ENCODE measurements at regions not wholly inside any gene's neighbourhood (a gene's known extent, or its start where the extent isn't known, plus 50 kb on each side); places are given as distances from the start of the nearest gene placed in this dataset.
"Not testable (repeated sequence)": the region's sequence is repeated elsewhere in the genome, so short reads cannot be mapped to it uniquely, and the experiment has no call there.

DNA sequence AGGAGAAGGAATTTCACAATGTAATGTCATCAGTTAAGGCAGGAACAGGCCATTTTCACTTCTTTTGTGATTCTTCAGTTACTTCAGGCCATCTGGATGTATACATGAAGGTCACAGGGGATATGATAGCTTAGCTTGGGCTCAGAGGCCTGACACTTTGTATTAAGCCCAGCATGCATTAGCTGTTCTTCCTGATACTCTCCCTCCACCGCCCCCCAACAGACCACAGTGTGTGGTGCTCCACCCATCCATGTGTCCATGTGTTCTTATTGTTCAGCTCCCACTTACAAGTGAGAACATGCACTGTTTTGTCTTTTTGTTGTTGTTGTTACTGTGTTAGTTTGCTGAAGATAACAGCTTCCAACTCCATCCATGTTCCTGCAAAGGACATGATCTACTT is 1453.4 kb downstream of the FAM181B start:
- not testable (repeated sequence) for DNase-seq (ENCODE audit: low spot score)

DNA sequence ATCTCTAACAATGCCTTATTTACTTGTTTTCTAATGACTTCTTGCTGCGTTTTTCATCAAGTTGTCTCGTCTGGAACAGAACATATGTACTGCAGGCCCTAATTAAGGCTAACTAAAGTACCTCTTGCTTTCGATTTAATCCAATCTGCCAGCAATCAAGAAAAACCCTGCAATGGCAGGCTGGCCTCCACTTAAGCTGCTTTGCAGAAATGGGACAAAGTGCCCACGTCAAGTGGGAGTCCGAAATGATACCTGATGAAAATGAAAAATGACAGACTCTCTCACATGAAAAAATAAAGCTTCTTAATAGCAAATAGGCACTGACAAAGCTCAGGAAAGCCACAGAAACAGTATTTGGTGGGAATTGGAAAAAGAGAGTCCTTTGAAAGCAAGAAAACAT is 1454.7 kb downstream of the FAM181B start:
- DNase-seq (ENCODE audit: low spot score): no peak

DNA sequence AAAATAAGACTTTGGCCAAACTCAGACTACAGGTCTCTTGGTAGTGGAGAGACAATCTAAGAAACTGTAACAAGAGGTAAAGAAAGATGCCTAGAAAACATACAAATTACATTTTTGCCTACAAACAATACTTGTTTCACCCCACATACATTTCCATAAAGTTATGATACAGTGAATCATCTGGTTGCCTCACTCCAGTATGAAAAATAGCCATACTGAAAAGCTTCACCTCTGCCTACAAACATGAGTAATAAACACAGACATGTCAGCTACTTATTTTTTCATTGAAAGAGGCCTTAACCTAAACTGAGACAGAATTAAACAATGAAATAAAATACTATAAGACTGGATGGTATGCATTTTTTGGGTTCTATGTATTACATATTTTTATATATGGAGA is 1463.0 kb downstream of the FAM181B start:
- DNase-seq (ENCODE audit: low spot score): no peak

GRCh38 chr11:81267246-81267645 is 1466.4 kb downstream of the FAM181B start:
- DNase-seq (ENCODE audit: low spot score): no peak

GRCh38 chr11:81259471-81259870 is 1474.2 kb downstream of the FAM181B start:
- no peak for DNase-seq (ENCODE audit: low spot score)

GRCh38 chr11:81255895-81256294 is 1477.8 kb downstream of the FAM181B start:
- no peak for DNase-seq (ENCODE audit: low spot score)

DNA sequence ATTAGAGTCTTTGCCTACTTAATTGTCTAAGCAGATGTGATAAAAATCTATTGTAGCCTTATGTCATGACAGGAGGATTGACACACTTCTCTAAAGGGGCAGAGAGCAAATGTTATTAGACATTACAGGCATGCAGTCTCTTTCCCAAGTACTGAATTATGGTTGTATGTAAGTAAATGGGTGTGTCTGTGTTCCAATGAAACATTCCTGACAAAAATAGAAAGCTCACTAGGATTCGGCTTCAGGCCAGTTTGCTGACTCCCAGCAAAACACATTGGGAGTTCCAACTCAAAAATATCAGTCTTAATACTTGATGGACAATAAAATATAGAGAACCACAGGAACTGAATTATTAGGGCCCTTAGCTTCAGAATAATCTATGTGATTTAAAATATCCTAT is 1480.4 kb downstream of the FAM181B start:
- no peak for DNase-seq (ENCODE audit: low spot score)

GRCh38 chr11:81246941-81247340 is 1486.7 kb downstream of the FAM181B start:
- no peak for DNase-seq (ENCODE audit: low spot score)

DNA sequence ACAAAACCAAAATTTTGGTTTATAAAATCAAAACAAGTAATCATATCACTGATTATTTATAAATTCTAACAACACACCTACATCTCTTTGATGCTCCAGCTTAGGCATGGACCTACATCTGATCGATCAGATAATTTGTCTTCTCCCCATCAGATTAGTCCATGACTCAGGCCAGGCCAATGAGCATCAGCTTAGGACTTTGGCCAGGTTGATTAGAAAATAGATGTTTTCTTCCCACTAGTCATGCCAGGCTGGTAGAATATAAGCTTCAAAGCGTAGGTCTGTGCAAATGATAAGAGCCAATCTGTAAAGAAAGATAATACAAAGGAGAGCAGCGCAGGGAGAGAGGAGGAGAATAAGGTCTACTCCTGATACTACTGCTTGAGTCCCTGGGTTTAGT is 1487.9 kb downstream of the FAM181B start:
- DNase-seq (ENCODE audit: low spot score): no peak

DNA sequence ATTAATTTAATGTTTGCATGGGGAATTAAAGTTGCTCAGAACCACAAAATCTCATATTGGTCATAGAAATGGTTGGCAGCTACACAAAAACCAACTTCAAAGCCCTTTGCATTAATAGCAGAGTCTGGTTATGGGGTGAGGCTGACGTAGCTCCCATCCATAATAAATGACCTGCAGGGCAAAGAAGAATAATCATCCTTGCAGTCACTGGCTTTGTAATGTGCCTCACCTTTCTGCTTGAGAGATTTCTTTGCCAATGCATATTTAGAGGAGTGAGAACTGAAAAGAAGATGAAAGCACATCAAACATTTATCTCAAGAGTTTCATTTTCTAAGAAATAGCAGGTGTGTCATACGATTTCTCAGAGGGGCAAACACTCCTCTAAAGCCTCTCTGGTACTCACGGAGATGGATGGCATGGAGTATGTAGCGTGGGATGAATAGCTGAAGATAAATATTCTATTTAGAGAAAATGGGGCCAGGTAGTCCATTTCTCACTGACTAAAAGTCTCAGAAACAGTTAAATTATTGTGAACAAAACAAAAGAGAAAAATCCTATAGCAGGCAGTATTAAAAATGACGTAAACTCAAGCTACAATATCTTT is 1491.9 kb downstream of the FAM181B start:
- no peak for DNase-seq (ENCODE audit: low spot score)

GRCh38 chr11:81237139-81237538 is 1496.5 kb downstream of the FAM181B start:
- peak; percentile 4 for DNase-seq (ENCODE audit: low spot score)

DNA sequence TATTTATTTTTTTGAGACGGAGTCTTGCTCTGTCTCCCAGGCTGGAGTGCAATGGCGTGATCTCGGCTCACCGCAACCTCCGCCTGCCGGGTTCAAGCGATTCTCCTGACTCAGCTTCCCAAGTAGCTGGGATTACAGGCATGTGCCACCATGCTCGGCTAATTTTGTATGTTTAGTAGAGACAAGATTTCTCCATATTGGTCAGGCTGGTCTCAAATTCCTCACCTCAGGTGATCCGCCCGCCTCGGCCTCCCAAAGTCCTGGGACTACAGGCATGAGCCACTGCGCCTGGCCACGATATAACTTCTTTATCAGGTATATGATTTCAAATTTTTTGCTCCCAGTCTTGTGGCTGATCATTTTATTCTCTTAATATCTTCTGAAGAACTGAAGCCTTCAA is 1506.3 kb downstream of the FAM181B start:
- not testable (repeated sequence) for DNase-seq (ENCODE audit: low spot score)

DNA sequence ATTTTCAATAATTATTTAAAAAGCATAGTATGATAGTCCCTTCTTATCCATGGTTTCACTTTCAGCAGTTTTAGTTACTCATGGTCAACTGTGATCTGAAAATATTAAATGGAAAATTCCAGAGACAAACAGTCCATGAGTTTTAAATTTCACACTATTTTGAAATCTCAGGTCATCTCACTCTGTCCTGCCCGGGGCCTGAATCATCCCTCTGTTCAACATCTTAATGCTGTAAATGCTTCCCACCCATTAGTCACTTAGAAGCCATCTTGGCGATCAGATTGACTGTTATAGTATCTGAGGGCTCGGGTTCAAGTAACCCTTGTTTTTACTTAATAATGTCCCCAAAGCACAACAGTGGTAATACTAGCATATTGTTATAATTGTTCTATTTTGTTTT is 1509.3 kb downstream of the FAM181B start:
- DNase-seq (ENCODE audit: low spot score): no peak

DNA sequence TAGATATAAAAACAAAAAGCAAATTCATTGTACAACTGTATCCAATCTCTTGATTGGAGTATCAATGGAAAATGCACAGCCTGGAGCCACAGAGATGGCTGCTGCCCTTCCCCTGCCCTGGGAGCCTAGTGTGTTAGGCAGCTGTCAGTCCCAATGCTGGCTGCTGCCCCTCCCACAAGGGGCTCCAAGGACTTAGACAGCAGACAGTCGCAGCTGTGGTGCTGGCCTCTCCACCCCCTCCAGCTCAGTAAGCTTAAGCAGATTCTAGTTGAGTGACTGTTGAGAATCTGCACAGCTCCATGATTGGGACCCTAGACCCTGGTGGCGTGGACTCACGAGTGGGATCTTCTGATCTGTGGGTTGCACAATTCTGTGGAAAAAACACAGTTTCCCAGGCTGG is 1511.2 kb downstream of the FAM181B start:
- DNase-seq (ENCODE audit: low spot score): no peak

DNA sequence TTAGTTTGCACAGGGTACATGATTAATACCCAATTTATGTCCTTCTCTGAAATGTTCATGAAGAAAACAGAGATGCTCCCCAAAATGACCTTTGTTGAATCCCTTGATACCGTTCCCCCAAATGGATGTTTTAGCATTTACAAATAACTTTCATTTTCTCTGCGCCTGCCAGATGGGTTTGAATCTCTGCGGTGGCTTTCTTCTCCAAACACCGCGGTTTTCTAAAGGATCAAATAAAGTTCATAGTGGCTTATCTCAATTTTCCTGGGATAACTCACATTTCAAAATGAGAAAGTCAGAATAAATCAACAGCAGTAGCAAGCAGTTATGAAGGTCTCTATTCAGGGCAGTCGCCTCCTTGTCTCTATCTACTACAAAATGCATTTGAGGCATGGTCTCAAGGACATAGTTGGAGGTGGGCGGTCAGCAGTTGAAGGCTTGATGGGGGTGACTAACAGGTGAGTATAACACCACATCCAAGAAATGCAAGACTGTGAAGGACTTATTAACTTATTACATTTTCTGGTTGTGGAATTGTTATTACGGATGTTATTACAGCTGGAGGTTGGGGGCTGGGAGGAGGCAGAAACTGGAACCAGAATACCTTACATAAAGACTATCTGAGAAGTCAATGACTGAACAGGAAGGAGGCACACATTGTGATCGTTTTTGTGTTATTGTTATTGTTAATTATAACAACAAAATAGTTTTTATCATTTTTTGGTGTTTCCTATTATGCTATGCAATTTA is 1513.3 kb downstream of the FAM181B start:
- no peak for DNase-seq (ENCODE audit: low spot score)

- no peak for DNase-seq (ENCODE audit: low spot score)
Observed at GRCh38 chr11:81219661-81220060, 1514.0 kb downstream of the FAM181B start.

GRCh38 chr11:81218440-81218839 is 1515.2 kb downstream of the FAM181B start:
- no peak for DNase-seq (ENCODE audit: low spot score)

DNA sequence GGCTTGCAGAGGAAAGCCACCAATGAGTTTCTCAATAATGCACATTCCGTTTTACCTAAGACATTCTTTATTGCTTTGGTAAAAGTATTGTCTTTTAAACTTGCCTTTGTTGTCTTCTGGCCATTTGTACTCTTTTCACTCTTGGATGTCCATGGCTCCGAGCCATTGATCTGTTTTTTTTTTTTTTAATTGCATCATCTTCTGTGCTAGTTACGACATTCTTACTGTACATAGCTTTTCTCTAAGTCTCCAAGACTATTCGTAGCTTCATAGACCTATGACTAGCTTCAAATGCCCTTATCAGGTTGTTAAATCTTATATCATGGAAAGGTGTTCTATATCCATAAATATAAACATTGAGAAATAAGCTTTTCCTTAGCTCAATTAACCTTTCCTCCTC is 1522.6 kb downstream of the FAM181B start:
- DNase-seq (ENCODE audit: low spot score): no peak

GRCh38 chr11:81207421-81208054 is 1526.1 kb downstream of the FAM181B start:
- no peak for DNase-seq (ENCODE audit: low spot score)

DNA sequence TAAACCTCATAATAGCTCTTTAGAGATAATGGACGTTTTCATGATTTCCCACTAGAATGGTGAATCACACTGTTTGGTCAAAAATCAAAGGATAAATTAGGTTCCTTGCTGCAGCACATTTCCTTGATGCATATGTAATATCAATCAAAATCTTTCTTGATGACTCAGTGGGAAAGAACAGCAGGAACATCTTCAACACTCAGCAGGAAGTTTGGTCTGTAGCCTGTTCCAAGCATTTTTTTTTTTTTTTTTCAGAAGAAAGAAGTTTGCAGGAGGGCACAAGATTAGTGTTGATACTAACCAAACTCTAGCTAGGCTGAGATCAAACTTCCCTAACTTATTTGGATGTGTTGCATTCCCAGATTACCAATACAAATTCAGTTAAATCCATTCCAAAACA is 1529.8 kb downstream of the FAM181B start:
- DNase-seq (ENCODE audit: low spot score): no peak

GRCh38 chr11:81197396-81197795 is 1536.3 kb downstream of the FAM181B start:
- no peak for DNase-seq (ENCODE audit: low spot score)

DNA sequence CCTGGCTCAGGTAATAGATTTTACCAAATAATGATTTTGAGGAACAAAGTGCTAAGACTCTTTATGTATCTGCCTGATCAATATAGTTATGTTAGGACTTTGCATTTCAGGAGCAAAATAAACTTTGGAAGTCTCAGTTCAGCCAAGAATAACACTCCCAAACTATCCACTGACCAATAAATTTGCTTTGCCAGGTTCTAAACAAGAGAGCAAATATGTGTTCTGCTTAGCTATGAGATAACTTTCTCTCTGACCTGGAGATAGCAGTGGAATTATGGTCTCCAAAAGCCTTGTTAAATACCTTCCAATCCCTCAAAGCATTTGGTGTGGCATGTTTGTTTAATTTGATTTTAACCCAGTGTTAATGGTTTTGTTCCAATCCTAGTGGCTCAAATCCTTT is 1541.1 kb downstream of the FAM181B start:
- DNase-seq (ENCODE audit: low spot score): no peak

GRCh38 chr11:81190546-81190945 is 1543.1 kb downstream of the FAM181B start:
- DNase-seq (ENCODE audit: low spot score): no peak

GRCh38 chr11:81187033-81187432 is 1546.6 kb downstream of the FAM181B start:
- not testable (repeated sequence) for DNase-seq (ENCODE audit: low spot score)

Measured in HuH-7 (cell line).